ENCODE measurements at regions not wholly inside any gene's neighbourhood (a gene's known extent, or its start where the extent isn't known, plus 50 kb on each side); places are given as distances from the start of the nearest gene placed in this dataset.

GRCh38 chr6:4647414-4648365 lies 128.5 kb upstream of the CDYL start (continued):
- TF ChIP-seq ZBTB26 (CRISPR knock-in tag; IDR thresholded peaks at IDR 0.05), result no peak
- TF ChIP-seq GATAD2A (IDR thresholded peaks at IDR 0.05), result no peak
- TF ChIP-seq NKRF (IDR thresholded peaks at IDR 0.05; ENCODE audit: borderline replicate concordance), result no peak
- no peak for TF ChIP-seq ZBTB5 (IDR thresholded peaks at IDR 0.05)
- TF ChIP-seq RAD51 (IDR thresholded peaks at IDR 0.05; ENCODE audit: borderline replicate concordance, low read depth), result no peak
- no peak; the same call in 1 of the 2 replicates for TF ChIP-seq USF1 (CRISPR knock-in tag; IDR thresholded peaks at IDR 0.05)
- no peak for TF ChIP-seq ATF3 (IDR thresholded peaks at IDR 0.05)
- TF ChIP-seq ATF3 (CRISPR knock-in tag; conservative IDR thresholded peaks at IDR 0.05), result peak; percentile 68; the same call in 1 of the 2 replicates

Measured in K562 (cell line).